Neural cell (in vitro differentiated cells): ENCODE measurements at regions not wholly inside any gene's neighbourhood (a gene's known extent, or its start where the extent isn't known, plus 50 kb on each side); places are given as distances from the start of the nearest gene placed in this dataset.

Experiments used
- H2AFZ ChIP-seq: fragments of 200-600, 300-800 bp; sonication (generic), shearing (Covaris generic); 2 replicates; pipeline ENCODE4 v1.6.0; 2014; ENCODE audit warnings: low read depth, mild to moderate bottlenecking, antibody characterized with exemption, low read length, moderate library complexity
- H3F3A ChIP-seq: fragments of 200-600 bp; shearing (Covaris generic); 2 replicates; pipeline ENCODE4 v1.6.1; 2016; ENCODE audit warnings: mild to moderate bottlenecking, moderate library complexity, mixed read lengths, antibody characterized with exemption, low read length; ENCODE audit not compliant: insufficient read depth, poor library complexity, severe bottlenecking
- H3K27ac ChIP-seq: fragments of 200-600, 300-800 bp; sonication (generic), shearing (Covaris generic); 2 replicates; pipeline ENCODE4 v1.5.1; 2014; ENCODE audit warnings: mild to moderate bottlenecking, low read length, moderate library complexity
- H3K27me3 ChIP-seq: fragments of 300-800, 200-600 bp; sonication (generic), shearing (Covaris generic); 2 replicates; pipeline ENCODE4 v1.6.0; 2014; ENCODE audit warnings: mild to moderate bottlenecking, low read depth, low read length, moderate library complexity; ENCODE audit not compliant: insufficient read depth
- H3K36me3 ChIP-seq: fragments of 300-800, 200-600 bp; sonication (generic), shearing (Covaris generic); 2 replicates; pipeline ENCODE4 v1.5.1; 2014; ENCODE audit warnings: mild to moderate bottlenecking, antibody characterized with exemption, low read length, moderate library complexity; ENCODE audit not compliant: insufficient read depth
- H3K4me2 ChIP-seq: fragments of 300-800, 200-600 bp; sonication (generic), shearing (Covaris generic); 2 replicates; pipeline ENCODE4 v1.6.0; 2014; ENCODE audit warnings: mild to moderate bottlenecking, low read length
- H3K4me3 ChIP-seq: fragments of 300-800, 200-600 bp; sonication (generic), shearing (Covaris generic); 2 replicates; pipeline ENCODE4 v1.5.1; 2014; ENCODE audit warnings: mild to moderate bottlenecking, low read length, moderate library complexity
- H3K79me2 ChIP-seq: fragments of 200-600 bp; shearing (Covaris generic); replicated peaks from 2 replicates; pipeline ENCODE4 v1.6.0; 2014; ENCODE audit warnings: mild to moderate bottlenecking, low read length, moderate library complexity; ENCODE audit not compliant: insufficient read depth
- H3K9ac ChIP-seq: fragments of 300-800, 200-600 bp; sonication (generic), shearing (Covaris generic); 2 replicates; pipeline ENCODE4 v1.6.1; 2016; ENCODE audit warnings: mild to moderate bottlenecking, low read length, mixed read lengths
- H3K9me2 ChIP-seq: fragments of 200-600 bp; shearing (Covaris generic); 2 replicates; pipeline ENCODE4 v1.6.1; 2016; ENCODE audit warnings: mild to moderate bottlenecking, low read length, mixed read lengths; ENCODE audit not compliant: insufficient read depth
- H3K9me3 ChIP-seq: fragments of 200-600, 300-800 bp; sonication (generic), shearing (Covaris generic); 2 replicates; pipeline ENCODE4 v1.6.1; 2016; ENCODE audit warnings: mild to moderate bottlenecking, mixed run types, low read length, moderate library complexity, mixed read lengths
- H4K20me1 ChIP-seq: fragments of 200-600 bp; shearing (Covaris generic); 2 replicates; pipeline ENCODE4 v1.6.1; 2016; ENCODE audit warnings: mild to moderate bottlenecking, mixed run types; ENCODE audit not compliant: insufficient read depth
- EP300 ChIP-seq: fragments of 450-650 bp; conservative IDR thresholded peaks from 2 replicates; pipeline ENCODE4 v1.6.1; 2014; ENCODE audit warnings: antibody characterized with exemption, mild to moderate bottlenecking, moderate library complexity; ENCODE audit not compliant: poor library complexity, severe bottlenecking
- EZH2 ChIP-seq: fragments of 200-600, 300-800 bp; shearing (Covaris generic), sonication (generic); IDR thresholded peaks from 2 replicates; pipeline ENCODE4 v1.6.1; 2014; ENCODE audit warnings: antibody characterized with exemption, low read length, borderline replicate concordance, mild to moderate bottlenecking; ENCODE audit not compliant: insufficient read depth, poor library complexity, severe bottlenecking
- MXI1 ChIP-seq: fragments of 450-650 bp; conservative IDR thresholded peaks from 2 replicates; pipeline ENCODE4 v1.6.1; 2014; ENCODE audit warnings: antibody characterized with exemption, mild to moderate bottlenecking; ENCODE audit not compliant: poor library complexity, severe bottlenecking
- POLR2AphosphoS5 ChIP-seq: IDR thresholded peaks from 2 replicates; pipeline ENCODE4 v1.6.1; 2012
- RAD21 ChIP-seq: fragments of 450-650 bp; conservative IDR thresholded peaks from 2 replicates; pipeline ENCODE4 v1.6.1; 2014; ENCODE audit warnings: antibody characterized with exemption, mild to moderate bottlenecking, moderate library complexity
- SMC3 ChIP-seq: fragments of 450-650 bp; conservative IDR thresholded peaks from 2 replicates; pipeline ENCODE4 v1.6.1; 2014; ENCODE audit warnings: antibody characterized with exemption, mild to moderate bottlenecking, moderate library complexity; ENCODE audit not compliant: poor library complexity
- TAF1 ChIP-seq: IDR thresholded peaks from 2 replicates; pipeline ENCODE4 v1.6.1; 2012; ENCODE audit warnings: low read depth
- TF ChIP-seq, protein P1 (sequence below): fragments of 450-650 bp; IDR thresholded peaks from 2 replicates; pipeline ENCODE4 v1.5.1; 2014; ENCODE audit warnings: antibody characterized with exemption, mild to moderate bottlenecking, moderate library complexity; ENCODE audit not compliant: poor library complexity, severe bottlenecking
- TF ChIP-seq, protein P2 (sequence below): IDR thresholded peaks from 2 replicates; pipeline ENCODE4 v1.6.1; 2012; ENCODE audit warnings: borderline replicate concordance

DNA sequence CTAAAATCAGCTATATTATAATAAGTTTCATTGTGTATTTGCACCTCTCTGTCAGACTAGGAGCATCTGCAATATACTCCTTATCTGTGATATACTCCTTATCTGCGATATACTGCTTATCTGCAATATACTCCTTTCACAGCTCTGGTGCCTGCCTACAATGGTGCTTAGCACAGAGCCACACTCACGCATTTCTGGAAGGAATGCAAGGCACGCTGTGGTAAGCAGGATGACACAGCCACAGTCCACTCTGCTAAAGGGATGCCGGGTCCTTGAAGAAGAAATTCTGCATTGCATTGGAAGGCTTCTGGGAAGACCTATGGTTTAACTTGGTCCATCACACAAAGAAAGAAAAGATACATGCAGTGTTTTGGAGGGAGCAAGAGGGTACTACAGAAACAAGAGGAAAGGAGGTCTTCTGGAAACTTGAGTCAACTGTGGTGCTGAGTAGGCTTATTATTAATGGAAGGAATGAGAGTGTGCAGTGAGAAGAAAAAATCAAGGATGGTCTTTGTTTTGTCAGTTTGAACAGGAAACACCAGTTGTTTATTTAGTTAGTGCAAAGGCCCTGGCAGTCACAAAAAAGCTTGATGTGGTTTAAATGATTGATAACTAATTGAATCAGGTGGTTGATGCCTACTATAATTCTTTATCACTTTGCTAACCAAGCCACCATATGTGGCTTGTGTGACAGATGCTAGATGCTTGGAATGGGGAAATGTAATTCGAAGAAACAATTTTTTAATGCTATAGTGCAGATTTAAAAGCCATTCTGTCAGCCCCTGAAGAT lies 342.3 kb downstream of the GRXCR1 start:
- Histone ChIP-seq H3K27ac (no peak overlapping the region), H3K9ac (no peak overlapping the region), H2AFZ (no peak overlapping the region), H3K79me2 (no peaks in the 10 kb centered on the region), H3K9me2 (no peaks in the 10 kb centered on the region), H4K20me1 (no peaks in the 10 kb centered on the region), H3K9me3 (no peaks in the 10 kb centered on the region), H3K4me2 (no peak overlapping the region), H3K4me3 (no peak overlapping the region), H3K27me3 (no peaks in the 10 kb centered on the region), H3K36me3 (no peaks in the 10 kb centered on the region), H3F3A (no peaks in the 10 kb centered on the region)
- TF ChIP-seq RAD21: no peak
- TF ChIP-seq EZH2: no peak
- TF ChIP-seq POLR2AphosphoS5: no peak
- TF ChIP-seq, protein P1, sequence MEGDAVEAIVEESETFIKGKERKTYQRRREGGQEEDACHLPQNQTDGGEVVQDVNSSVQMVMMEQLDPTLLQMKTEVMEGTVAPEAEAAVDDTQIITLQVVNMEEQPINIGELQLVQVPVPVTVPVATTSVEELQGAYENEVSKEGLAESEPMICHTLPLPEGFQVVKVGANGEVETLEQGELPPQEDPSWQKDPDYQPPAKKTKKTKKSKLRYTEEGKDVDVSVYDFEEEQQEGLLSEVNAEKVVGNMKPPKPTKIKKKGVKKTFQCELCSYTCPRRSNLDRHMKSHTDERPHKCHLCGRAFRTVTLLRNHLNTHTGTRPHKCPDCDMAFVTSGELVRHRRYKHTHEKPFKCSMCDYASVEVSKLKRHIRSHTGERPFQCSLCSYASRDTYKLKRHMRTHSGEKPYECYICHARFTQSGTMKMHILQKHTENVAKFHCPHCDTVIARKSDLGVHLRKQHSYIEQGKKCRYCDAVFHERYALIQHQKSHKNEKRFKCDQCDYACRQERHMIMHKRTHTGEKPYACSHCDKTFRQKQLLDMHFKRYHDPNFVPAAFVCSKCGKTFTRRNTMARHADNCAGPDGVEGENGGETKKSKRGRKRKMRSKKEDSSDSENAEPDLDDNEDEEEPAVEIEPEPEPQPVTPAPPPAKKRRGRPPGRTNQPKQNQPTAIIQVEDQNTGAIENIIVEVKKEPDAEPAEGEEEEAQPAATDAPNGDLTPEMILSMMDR: no peak
- TF ChIP-seq, protein P2, sequence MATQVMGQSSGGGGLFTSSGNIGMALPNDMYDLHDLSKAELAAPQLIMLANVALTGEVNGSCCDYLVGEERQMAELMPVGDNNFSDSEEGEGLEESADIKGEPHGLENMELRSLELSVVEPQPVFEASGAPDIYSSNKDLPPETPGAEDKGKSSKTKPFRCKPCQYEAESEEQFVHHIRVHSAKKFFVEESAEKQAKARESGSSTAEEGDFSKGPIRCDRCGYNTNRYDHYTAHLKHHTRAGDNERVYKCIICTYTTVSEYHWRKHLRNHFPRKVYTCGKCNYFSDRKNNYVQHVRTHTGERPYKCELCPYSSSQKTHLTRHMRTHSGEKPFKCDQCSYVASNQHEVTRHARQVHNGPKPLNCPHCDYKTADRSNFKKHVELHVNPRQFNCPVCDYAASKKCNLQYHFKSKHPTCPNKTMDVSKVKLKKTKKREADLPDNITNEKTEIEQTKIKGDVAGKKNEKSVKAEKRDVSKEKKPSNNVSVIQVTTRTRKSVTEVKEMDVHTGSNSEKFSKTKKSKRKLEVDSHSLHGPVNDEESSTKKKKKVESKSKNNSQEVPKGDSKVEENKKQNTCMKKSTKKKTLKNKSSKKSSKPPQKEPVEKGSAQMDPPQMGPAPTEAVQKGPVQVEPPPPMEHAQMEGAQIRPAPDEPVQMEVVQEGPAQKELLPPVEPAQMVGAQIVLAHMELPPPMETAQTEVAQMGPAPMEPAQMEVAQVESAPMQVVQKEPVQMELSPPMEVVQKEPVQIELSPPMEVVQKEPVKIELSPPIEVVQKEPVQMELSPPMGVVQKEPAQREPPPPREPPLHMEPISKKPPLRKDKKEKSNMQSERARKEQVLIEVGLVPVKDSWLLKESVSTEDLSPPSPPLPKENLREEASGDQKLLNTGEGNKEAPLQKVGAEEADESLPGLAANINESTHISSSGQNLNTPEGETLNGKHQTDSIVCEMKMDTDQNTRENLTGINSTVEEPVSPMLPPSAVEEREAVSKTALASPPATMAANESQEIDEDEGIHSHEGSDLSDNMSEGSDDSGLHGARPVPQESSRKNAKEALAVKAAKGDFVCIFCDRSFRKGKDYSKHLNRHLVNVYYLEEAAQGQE: no peak
- no peak for TF ChIP-seq MXI1
- TF ChIP-seq TAF1: no peak
- TF ChIP-seq EP300: no peak
- TF ChIP-seq SMC3: no peak

DNA sequence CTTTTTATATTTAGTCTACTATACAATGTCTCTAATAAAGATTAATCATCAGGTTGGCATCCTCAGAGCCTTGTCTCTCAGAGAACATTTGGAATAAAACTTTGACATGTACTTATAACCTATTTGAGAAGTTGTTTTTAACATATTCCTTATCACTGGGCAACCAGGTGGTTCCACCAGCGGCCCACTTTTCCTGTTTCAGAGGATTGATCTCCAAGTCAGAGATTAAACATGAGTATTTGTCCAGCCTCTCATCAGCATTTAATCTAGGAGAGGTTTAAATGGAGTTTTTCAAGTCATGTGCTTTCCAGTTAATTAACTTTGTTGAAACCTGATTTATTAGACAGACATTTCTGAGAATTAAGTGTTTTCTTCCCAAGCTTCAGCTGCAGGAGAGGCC lies 345.5 kb downstream of the GRXCR1 start:
- no peak overlapping the region for H3K27ac ChIP-seq
- no peaks in the 10 kb centered on the region for H3K27me3 ChIP-seq
- TF ChIP-seq, protein P2: no peak
- TF ChIP-seq, protein P1: no peak
- no peak overlapping the region for H2AFZ ChIP-seq
- no peaks in the 10 kb centered on the region for H3K79me2 ChIP-seq
- no peaks in the 10 kb centered on the region for H3K36me3 ChIP-seq
- H3K4me2 ChIP-seq: no peak overlapping the region
- H4K20me1 ChIP-seq: no peaks in the 10 kb centered on the region
- H3F3A ChIP-seq: no peaks in the 10 kb centered on the region
- no peaks in the 10 kb centered on the region for H3K9me2 ChIP-seq
- no peak overlapping the region for H3K9ac ChIP-seq
- H3K9me3 ChIP-seq: no peaks in the 10 kb centered on the region
- H3K4me3 ChIP-seq: no peak overlapping the region
